ENCODE measurements at regions not wholly inside any gene's neighbourhood (a gene's known extent, or its start where the extent isn't known, plus 50 kb on each side); places are given as distances from the start of the nearest gene placed in this dataset.

DNA sequence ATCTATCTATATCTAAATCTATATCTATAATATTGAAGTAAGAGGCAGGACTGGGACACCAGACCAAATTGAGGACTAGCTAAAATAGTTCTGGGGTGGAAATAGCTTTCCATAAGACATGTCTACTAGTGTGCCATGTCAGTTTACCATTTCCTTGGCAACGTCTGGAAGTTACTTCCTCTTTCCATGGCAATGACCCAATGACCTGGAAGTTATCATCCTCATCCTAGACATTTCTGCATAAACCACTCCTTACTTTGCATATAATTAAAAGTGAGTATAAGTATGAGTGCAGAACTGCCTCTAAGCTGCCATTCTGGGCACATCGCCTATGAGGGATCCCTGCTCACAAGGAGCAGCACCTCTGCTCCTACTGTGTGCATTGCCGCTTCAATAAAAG is 734.0 kb upstream of the GCFC2 start:
- WGBS, 2 donors: 67 to 88% methylated on average over 3 of the region's 3 CpGs
- Histone ChIP-seq H3K27ac (no peak overlapping the region), H3K36me3 (ENCODE audit: low read depth, missing control alignments) (no peaks in the 10 kb centered on the region), H3K4me3 (peak overlapping the region; percentile 21 to 26), H3K27me3 (no peaks in the 10 kb centered on the region), H3K4me1 (no peaks in the 10 kb centered on the region), H3K9me3 (no peaks in the 10 kb centered on the region)
- DNase-seq: no peak
- TF ChIP-seq, protein P1, sequence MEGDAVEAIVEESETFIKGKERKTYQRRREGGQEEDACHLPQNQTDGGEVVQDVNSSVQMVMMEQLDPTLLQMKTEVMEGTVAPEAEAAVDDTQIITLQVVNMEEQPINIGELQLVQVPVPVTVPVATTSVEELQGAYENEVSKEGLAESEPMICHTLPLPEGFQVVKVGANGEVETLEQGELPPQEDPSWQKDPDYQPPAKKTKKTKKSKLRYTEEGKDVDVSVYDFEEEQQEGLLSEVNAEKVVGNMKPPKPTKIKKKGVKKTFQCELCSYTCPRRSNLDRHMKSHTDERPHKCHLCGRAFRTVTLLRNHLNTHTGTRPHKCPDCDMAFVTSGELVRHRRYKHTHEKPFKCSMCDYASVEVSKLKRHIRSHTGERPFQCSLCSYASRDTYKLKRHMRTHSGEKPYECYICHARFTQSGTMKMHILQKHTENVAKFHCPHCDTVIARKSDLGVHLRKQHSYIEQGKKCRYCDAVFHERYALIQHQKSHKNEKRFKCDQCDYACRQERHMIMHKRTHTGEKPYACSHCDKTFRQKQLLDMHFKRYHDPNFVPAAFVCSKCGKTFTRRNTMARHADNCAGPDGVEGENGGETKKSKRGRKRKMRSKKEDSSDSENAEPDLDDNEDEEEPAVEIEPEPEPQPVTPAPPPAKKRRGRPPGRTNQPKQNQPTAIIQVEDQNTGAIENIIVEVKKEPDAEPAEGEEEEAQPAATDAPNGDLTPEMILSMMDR (IDR thresholded peaks at IDR 0.05): no peak
- no peak for TF ChIP-seq POLR2A (IDR thresholded peaks at IDR 0.05)
- intact Hi-C loops (cut with DNase I; ENCODE audit: low total_unique reads): no loop called here

DNA sequence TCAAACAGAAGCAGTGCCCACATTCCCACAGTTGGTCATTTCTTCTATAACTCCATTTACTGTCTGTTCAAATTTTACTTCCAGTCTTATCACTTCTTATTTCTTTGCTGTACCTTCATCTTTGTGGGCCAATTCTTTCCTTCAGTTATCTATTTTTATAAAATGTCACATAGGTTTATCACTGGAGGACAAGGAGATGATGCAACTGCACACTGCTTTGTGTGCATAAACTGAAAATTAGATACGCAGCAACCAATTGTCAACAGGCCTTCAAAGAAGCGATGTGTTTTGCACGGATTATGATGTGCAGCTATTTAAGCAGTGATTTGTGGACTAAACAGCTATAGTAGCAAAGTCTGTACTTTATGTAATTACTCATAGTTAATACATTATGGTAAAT is 726.8 kb upstream of the GCFC2 start:
- Histone ChIP-seq H3K27me3 (no peaks in the 10 kb centered on the region), H3K4me1 (no peaks in the 10 kb centered on the region), H3K27ac (no peak overlapping the region), H3K36me3 (ENCODE audit: low read depth, missing control alignments) (no peaks in the 10 kb centered on the region), H3K4me3 (no peak overlapping the region), H3K9me3 (no peaks in the 10 kb centered on the region)
- no peak for DNase-seq
- intact Hi-C loops (cut with DNase I; ENCODE audit: low total_unique reads): no loop called here
- no peak for TF ChIP-seq POLR2A (IDR thresholded peaks at IDR 0.05)
- TF ChIP-seq, protein P1 (IDR thresholded peaks at IDR 0.05): no peak
- 89 to 92% methylated on average over 3 of the region's 3 CpGs for WGBS, 2 donors

DNA sequence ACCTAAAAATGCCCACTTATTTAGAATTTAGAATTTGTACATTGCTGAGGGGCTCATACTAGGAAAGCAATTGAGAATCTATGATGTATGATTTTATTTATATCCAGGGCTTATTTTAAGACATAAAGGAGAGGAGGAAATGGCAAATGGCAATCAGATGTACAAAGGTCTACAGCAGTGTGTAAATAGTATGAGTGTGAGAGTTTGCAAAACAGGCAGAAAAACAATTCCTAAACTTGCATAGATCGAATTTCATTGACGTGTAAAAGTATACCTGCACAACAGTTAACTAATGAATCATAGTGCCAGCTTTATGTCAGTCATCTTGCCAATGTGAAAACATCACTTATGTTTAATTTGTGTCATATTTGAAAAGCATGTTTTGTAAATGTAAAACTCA is 718.7 kb upstream of the GCFC2 start:
- no peaks in the 10 kb centered on the region for H3K36me3 ChIP-seq (ENCODE audit: low read depth, missing control alignments)
- no peak for TF ChIP-seq POLR2A (IDR thresholded peaks at IDR 0.05)
- TF ChIP-seq, protein P1 (IDR thresholded peaks at IDR 0.05): no peak

DNA sequence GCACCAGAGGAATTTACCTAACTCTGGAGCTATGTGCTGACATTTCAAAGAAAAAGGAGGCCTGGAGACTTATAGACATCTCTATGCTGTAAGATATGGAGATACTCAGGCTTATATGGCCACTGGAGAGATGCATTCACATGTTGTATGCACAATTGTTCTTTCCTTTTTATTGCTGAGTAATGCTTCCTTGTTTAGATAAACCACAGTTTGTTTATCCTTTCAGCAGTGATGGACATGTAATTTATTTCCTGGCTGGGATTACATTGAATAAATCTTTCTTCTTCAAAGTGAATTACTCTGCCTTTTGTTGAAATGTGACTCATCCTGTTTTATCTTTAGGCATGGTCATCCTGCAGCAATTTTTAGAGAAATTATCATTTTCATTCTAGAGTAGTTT is 716.7 kb upstream of the GCFC2 start:
- H3K9me3 ChIP-seq: no peaks in the 10 kb centered on the region
- no peaks in the 10 kb centered on the region for H3K4me1 ChIP-seq
- no peak overlapping the region for H3K27ac ChIP-seq
- intact Hi-C loops (cut with DNase I; ENCODE audit: low total_unique reads): no loop called here
- TF ChIP-seq, protein P1 (IDR thresholded peaks at IDR 0.05): no peak
- no peak for TF ChIP-seq POLR2A (IDR thresholded peaks at IDR 0.05)
- DNase-seq: no peak
- no peaks in the 10 kb centered on the region for H3K27me3 ChIP-seq
- no peak overlapping the region for H3K4me3 ChIP-seq
- H3K36me3 ChIP-seq (ENCODE audit: low read depth, missing control alignments): no peaks in the 10 kb centered on the region

More for the DNA sequence above, 718.7 kb upstream of the GCFC2 start:
- no peaks in the 10 kb centered on the region for H3K27me3 ChIP-seq
- no peaks in the 10 kb centered on the region for H3K4me1 ChIP-seq
- H3K9me3 ChIP-seq: no peaks in the 10 kb centered on the region
- no peak for DNase-seq
- H3K27ac ChIP-seq: no peak overlapping the region
- 71 to 82% methylated on average over 2 of the region's 2 CpGs for WGBS, 2 donors
- no peak overlapping the region for H3K4me3 ChIP-seq
- intact Hi-C loops (cut with DNase I; ENCODE audit: low total_unique reads): no loop called here

DNA sequence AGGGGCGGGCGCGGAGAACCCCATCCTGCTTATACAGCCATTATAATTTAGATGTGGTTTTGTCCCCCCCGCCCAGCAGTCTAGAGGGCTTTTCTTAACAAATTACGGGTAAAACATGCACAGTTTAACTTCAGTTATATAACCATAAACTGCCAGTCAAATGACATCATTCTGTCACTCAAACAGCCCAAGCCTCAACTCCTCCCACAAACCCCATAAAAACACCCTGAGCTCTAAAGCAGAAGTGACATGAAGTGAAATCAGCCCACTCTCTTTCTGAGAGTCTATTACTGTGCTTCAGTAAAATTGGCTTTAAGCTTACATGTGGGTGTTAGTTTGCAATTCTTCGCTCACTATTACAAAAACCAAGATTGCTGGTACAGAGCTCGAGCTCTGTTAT is 705.1 kb upstream of the GCFC2 start:
- DNase-seq: no peak
- Histone ChIP-seq H3K27ac (no peak overlapping the region), H3K4me1 (no peaks in the 10 kb centered on the region), H3K9me3 (no peaks in the 10 kb centered on the region), H3K4me3 (peak overlapping the region; percentile 16 to 46), H3K36me3 (ENCODE audit: low read depth, missing control alignments) (no peaks in the 10 kb centered on the region), H3K27me3 (no peaks in the 10 kb centered on the region)
- WGBS, 2 donors: 63 to 75% methylated on average over 7 of the region's 7 CpGs
- TF ChIP-seq POLR2A (IDR thresholded peaks at IDR 0.05): no peak
- TF ChIP-seq, protein P1 (IDR thresholded peaks at IDR 0.05): no peak
- intact Hi-C loops (cut with DNase I; ENCODE audit: low total_unique reads): no loop called here
